ENCODE measurements at regions not wholly inside any gene's neighbourhood (a gene's known extent, or its start where the extent isn't known, plus 50 kb on each side); places are given as distances from the start of the nearest gene placed in this dataset.

DNA sequence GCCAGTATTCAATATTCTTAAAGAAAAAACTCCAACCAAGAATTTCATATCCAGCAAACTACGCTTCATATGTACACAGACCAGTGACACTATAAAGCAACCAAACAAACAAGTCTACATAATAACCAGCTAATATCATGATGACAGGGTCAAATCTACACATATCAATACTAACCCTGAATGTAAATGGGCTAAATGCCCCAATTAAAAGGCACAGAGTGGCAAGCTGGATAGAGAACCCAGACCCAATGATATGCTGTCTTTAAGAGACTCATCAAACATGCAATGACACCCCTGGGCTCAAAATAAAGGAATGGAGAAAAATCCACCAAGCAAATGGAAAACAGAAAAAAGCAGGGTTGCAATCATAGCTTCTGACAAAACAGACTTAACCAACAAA, 218.1 kb upstream of the NFE2L3 start:
- H3K27ac ChIP-seq (ENCODE audit: low read length) = no peak overlapping the region
- no peak overlapping the region for H3K4me2 ChIP-seq (ENCODE audit: insufficient read depth, low read length)
- H4K20me1 ChIP-seq (ENCODE audit: insufficient read depth, low read length) = no peaks in the 10 kb centered on the region
- no peaks in the 10 kb centered on the region for H3K79me2 ChIP-seq (ENCODE audit: insufficient read depth, low read length)
- H3K27me3 ChIP-seq (ENCODE audit: insufficient read depth, low read length, poor library complexity) = no peaks in the 10 kb centered on the region
- TF ChIP-seq EZH2 (IDR thresholded peaks at IDR 0.05; ENCODE audit: borderline replicate concordance, low read depth, low read length, severe bottlenecking) = no peak
- H3K36me3 ChIP-seq (ENCODE audit: insufficient read depth, low read length) = no peaks in the 10 kb centered on the region
- no peak overlapping the region for H3K9ac ChIP-seq (ENCODE audit: low read depth, low read length)
- ATAC-seq (ENCODE audit: insufficient read depth, low read depth) (no peak), DNase-seq (no peak)
- no peaks in the 10 kb centered on the region for H3K4me1 ChIP-seq (ENCODE audit: insufficient read depth, low read length)
- H3K9me3 ChIP-seq (ENCODE audit: insufficient read depth, low read length, severe bottlenecking) = peaks cover 13% of the 10 kb centered on the region
- no peak overlapping the region for H2AFZ ChIP-seq (ENCODE audit: low read depth, low read length)
- no peak overlapping the region for H3K4me3 ChIP-seq (ENCODE audit: low read depth in 1 of 2, low read length in 2 of 2)

DNA sequence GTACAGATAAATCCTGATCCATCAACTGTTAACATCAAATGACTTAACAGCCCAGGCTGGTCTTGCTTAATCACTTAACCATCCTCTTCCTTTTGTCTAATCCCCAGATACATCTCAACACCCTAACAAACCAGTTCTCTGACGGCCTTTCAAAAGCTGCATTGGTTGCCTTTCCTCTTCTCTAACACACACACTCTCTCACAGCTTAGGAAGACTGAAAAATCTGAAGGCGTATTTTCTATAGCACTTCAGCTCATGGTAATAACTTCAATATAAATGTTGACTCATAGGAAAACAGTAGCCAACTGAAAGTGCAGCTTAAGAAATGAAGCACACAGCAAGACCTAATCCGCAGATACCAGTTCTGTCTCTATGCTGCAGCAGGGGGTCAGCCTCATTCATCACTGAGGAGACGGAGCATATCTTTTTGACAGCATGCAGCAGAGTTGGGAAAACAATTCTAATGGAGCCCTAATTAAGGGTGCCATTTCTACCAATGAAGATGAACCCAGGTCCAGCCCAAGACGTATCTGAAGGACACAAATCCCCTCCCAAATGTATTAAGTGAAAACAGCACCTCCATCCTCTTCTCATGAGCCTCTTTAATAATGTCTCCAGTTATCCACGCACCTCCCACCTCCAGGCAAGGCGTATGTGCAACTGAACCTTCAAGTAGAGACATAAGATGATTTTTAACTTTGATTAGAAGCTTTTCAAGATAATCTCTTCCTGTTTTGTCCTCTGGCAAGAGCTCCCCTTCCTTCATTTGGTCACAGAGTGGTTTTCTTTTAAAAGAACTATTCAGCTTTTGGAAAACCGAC, 211.7 kb upstream of the NFE2L3 start:
- Histone ChIP-seq H3K4me2 (ENCODE audit: insufficient read depth, low read length) (peak overlapping the region; percentile 50), H3K27ac (ENCODE audit: low read length) (peak overlapping the region; percentile 48), H2AFZ (ENCODE audit: low read depth, low read length) (peak overlapping the region; percentile 36), H3K9me3 (ENCODE audit: insufficient read depth, low read length, severe bottlenecking) (no peaks in the 10 kb centered on the region), H4K20me1 (ENCODE audit: insufficient read depth, low read length) (no peaks in the 10 kb centered on the region), H3K79me2 (ENCODE audit: insufficient read depth, low read length) (no peaks in the 10 kb centered on the region), H3K4me3 (ENCODE audit: low read depth in 1 of 2, low read length in 2 of 2) (peak overlapping the region in 1 of 2 experiments; percentile 25; a peak in 2 of 4 replicates), H3K4me1 (ENCODE audit: insufficient read depth, low read length) (peaks cover 24% of the 10 kb centered on the region), H3K36me3 (ENCODE audit: insufficient read depth, low read length) (no peaks in the 10 kb centered on the region), H3K9ac (ENCODE audit: low read depth, low read length) (peak overlapping the region; percentile 15; the same call in 1 of the 2 replicates), H3K27me3 (ENCODE audit: insufficient read depth, low read length, poor library complexity) (peaks cover 10% of the 10 kb centered on the region)
- DNase-seq = no peak
- ATAC-seq (ENCODE audit: insufficient read depth, low read depth) = peak; percentile 65; the same call in 2 of the 3 replicates
- TF ChIP-seq, protein P1, sequence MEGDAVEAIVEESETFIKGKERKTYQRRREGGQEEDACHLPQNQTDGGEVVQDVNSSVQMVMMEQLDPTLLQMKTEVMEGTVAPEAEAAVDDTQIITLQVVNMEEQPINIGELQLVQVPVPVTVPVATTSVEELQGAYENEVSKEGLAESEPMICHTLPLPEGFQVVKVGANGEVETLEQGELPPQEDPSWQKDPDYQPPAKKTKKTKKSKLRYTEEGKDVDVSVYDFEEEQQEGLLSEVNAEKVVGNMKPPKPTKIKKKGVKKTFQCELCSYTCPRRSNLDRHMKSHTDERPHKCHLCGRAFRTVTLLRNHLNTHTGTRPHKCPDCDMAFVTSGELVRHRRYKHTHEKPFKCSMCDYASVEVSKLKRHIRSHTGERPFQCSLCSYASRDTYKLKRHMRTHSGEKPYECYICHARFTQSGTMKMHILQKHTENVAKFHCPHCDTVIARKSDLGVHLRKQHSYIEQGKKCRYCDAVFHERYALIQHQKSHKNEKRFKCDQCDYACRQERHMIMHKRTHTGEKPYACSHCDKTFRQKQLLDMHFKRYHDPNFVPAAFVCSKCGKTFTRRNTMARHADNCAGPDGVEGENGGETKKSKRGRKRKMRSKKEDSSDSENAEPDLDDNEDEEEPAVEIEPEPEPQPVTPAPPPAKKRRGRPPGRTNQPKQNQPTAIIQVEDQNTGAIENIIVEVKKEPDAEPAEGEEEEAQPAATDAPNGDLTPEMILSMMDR (IDR thresholded peaks at IDR 0.05; ENCODE audit: borderline replicate concordance, extremely low read depth, low read length, poor library complexity, severe bottlenecking) = no peak
- TF ChIP-seq EZH2 (IDR thresholded peaks at IDR 0.05; ENCODE audit: borderline replicate concordance, low read depth, low read length, severe bottlenecking) = no peak

DNA sequence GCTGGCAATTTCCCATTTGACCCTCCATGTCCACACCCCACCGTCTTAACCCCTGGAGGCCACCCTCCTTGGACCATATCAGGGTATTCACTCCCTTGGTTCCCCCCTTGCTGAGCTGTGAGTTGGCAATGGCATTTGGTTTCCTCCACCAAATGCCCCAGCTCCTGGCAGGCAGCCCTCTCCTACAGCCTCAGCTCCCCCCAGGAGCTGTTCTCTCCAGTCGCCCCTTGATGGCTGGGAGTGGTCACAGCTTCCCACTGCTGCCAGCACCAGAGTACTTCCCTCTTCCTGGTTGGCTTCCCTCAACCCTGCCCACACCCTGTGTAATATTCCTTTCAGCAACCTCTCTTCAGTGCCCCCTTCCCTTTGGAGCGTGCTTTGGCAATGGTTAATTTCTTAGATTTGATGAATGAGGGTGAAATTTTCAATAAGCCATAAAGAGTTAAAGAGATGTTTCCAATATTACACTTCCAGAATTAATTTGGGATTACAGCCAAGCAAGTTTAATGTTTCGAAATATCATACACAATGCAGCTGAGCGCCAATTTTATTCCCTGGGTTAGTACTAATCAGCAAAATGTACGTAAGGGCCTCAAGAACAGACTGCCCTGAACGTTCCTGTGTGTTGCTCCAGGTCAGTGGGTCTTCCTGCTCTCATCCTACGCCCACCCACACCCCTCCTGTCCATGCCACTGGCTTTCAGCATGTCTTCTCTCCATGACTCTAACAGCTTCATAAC, 207.1 kb upstream of the NFE2L3 start:
- Histone ChIP-seq H4K20me1 (ENCODE audit: insufficient read depth, low read length) (no peaks in the 10 kb centered on the region), H3K36me3 (ENCODE audit: insufficient read depth, low read length) (no peaks in the 10 kb centered on the region), H2AFZ (ENCODE audit: low read depth, low read length) (no peak overlapping the region), H3K4me1 (ENCODE audit: insufficient read depth, low read length) (peaks cover 24% of the 10 kb centered on the region), H3K9me3 (ENCODE audit: insufficient read depth, low read length, severe bottlenecking) (no peaks in the 10 kb centered on the region), H3K4me2 (ENCODE audit: insufficient read depth, low read length) (no peak overlapping the region), H3K9ac (ENCODE audit: low read depth, low read length) (no peak overlapping the region), H3K4me3 (ENCODE audit: low read depth in 1 of 2, low read length in 2 of 2) (no peak overlapping the region), H3K79me2 (ENCODE audit: insufficient read depth, low read length) (no peaks in the 10 kb centered on the region), H3K27me3 (ENCODE audit: insufficient read depth, low read length, poor library complexity) (peaks cover 6% of the 10 kb centered on the region), H3K27ac (ENCODE audit: low read length) (no peak overlapping the region)
- ATAC-seq (ENCODE audit: insufficient read depth, low read depth) (no peak), DNase-seq (no peak)
- no peak for TF ChIP-seq EZH2 (IDR thresholded peaks at IDR 0.05; ENCODE audit: borderline replicate concordance, low read depth, low read length, severe bottlenecking)
- TF ChIP-seq, protein P1 (IDR thresholded peaks at IDR 0.05; ENCODE audit: borderline replicate concordance, extremely low read depth, low read length, poor library complexity, severe bottlenecking) = no peak

GRCh38 chr7:25945608-25946007, 206.4 kb upstream of the NFE2L3 start:
- Histone ChIP-seq H3K4me2 (ENCODE audit: insufficient read depth, low read length) (no peak overlapping the region), H3K9me3 (ENCODE audit: insufficient read depth, low read length, severe bottlenecking) (no peaks in the 10 kb centered on the region), H3K27me3 (ENCODE audit: insufficient read depth, low read length, poor library complexity) (no peaks in the 10 kb centered on the region), H4K20me1 (ENCODE audit: insufficient read depth, low read length) (no peaks in the 10 kb centered on the region), H3K36me3 (ENCODE audit: insufficient read depth, low read length) (no peaks in the 10 kb centered on the region), H3K27ac (ENCODE audit: low read length) (no peak overlapping the region), H3K79me2 (ENCODE audit: insufficient read depth, low read length) (no peaks in the 10 kb centered on the region), H3K9ac (ENCODE audit: low read depth, low read length) (no peak overlapping the region), H3K4me1 (ENCODE audit: insufficient read depth, low read length) (peaks cover 24% of the 10 kb centered on the region), H3K4me3 (ENCODE audit: low read depth in 1 of 2, low read length in 2 of 2) (no peak overlapping the region), H2AFZ (ENCODE audit: low read depth, low read length) (no peak overlapping the region)
- DNase-seq = no peak
- ATAC-seq (ENCODE audit: insufficient read depth, low read depth) = no peak
- TF ChIP-seq, protein P1 (IDR thresholded peaks at IDR 0.05; ENCODE audit: borderline replicate concordance, extremely low read depth, low read length, poor library complexity, severe bottlenecking) = no peak
- no peak for TF ChIP-seq EZH2 (IDR thresholded peaks at IDR 0.05; ENCODE audit: borderline replicate concordance, low read depth, low read length, severe bottlenecking)
